Heart left ventricle (tissue), 16 donors: ENCODE measurements at regions not wholly inside any gene's neighbourhood (a gene's known extent, or its start where the extent isn't known, plus 50 kb on each side); places are given as distances from the start of the nearest gene placed in this dataset.
"Not testable (repeated sequence)": the region's sequence is repeated elsewhere in the genome, so short reads cannot be mapped to it uniquely, and the experiment has no call there.

Experiments
- ATAC-seq, 4 donors: fragments of 200-7000 bp; cut with Tn5 transposase; one replicate each; pipeline ENCODE4 v1.9.1; 2020 to 2022; ENCODE audit warnings: moderate library complexity in 4 of 4, mild to moderate bottlenecking in 3 of 4, moderate number of reproducible peaks in 1 of 4
- DNase-seq, 5 donors: peaks; one replicate each; pipeline ENCODE4 v3.0.0-alpha.2; 2020
- H3K27ac ChIP-seq, 12 donors: fragments of 200-600 bp; sonication (generic) in 4 of 12; one replicate each; pipeline versions ENCODE4 v1.5.0 to v1.8.0; 2016 to 2022; ENCODE audit warnings: mild to moderate bottlenecking in 2 of 12
- H3K27me3 ChIP-seq, 9 donors: fragments of 200-600 bp; sonication (generic) in 2 of 9; one replicate each; pipeline versions ENCODE4 v1.5.1 to v1.8.0; 2016 to 2022; ENCODE audit warnings: mild to moderate bottlenecking in 3 of 9
- H3K36me3 ChIP-seq, 9 donors: fragments of 200-600 bp; sonication (generic) in 2 of 9; one replicate each; pipeline versions ENCODE4 v1.5.0 to v1.8.0; 2018 to 2022; ENCODE audit warnings: mild to moderate bottlenecking in 2 of 9
- H3K4me1 ChIP-seq, 12 donors: fragments of 200-600 bp; sonication (generic) in 4 of 12; one replicate each; pipeline versions ENCODE4 v1.5.0 to v1.8.0; 2016 to 2022; ENCODE audit warnings: mild to moderate bottlenecking in 3 of 12
- H3K4me3 ChIP-seq, 12 donors: fragments of 200-600 bp; sonication (generic) in 4 of 12; one replicate each; pipeline versions ENCODE4 v1.5.0 to v1.8.0; 2017 to 2022; ENCODE audit warnings: mild to moderate bottlenecking in 9 of 12, moderate library complexity in 4 of 12
- H3K9me3 ChIP-seq, 12 donors: fragments of 200-600 bp; sonication (generic) in 4 of 12; one replicate each; pipeline versions ENCODE4 v1.5.0 to v1.8.0; 2016 to 2022; ENCODE audit warnings: mild to moderate bottlenecking in 1 of 12
- CTCF ChIP-seq, 12 donors: fragments of 200-600 bp; sonication (generic) in 4 of 12; IDR thresholded peaks; one replicate each; pipeline versions ENCODE4 v1.5.0 to v1.8.0; 2018 to 2022; ENCODE audit warnings: antibody characterized with exemption in 12 of 12, mild to moderate bottlenecking in 5 of 12
- POLR2A ChIP-seq, 2 donors: fragments of 450-650 bp; IDR thresholded peaks; one replicate each; pipeline ENCODE4 v1.6.1; 2017; ENCODE audit warnings: antibody characterized with exemption in 2 of 2, mild to moderate bottlenecking in 2 of 2, moderate library complexity in 2 of 2
- WGBS, 4 donors: extraction: QIAGEN DNeasy Blood & Tissue Kit in 2 of 4; methylation state at CpG; one replicate each; pipeline versions ENCODE4 v1.1.5 to v1.1.7; 2013 to 2018; 5-methylcytosine and 5-hydroxymethylcytosine counted together
- intact Hi-C, 10 donors: fragments of 100-400 bp; cut with DNase I; formaldehyde crosslinking; loops; one replicate each; pipeline versions ENCODE4 v1.11.1 to v1.14.2; 2022
- donor health status: ischemic (EF 13 %, LVEDD 7.1; RV severe dilation, severe dysfunction).
- donor health status: healthy with polysubstance abuse.
- donor health status: DM: no; HTN: yes; CAD: no.
- donor health status: DM: no; HTN: no; CAD: no.
- donor health status: ischemic (EF 25% LVEDD 6.9; RV normal size, moderate dysfunction).
- donor health status: ischemic (EF 25% LVEDD 5.7; RV mildly dilated, moderate dysfunction).
- donor health status: healthy.
- donor health status: DM: yes; HTN: yes; CAD: no.
- donor health status: ischemic (EF 35%, LVEDD 5.7; RV mildly dilated, moderate dysfunction).
- donor health status: nonischemic (EF 11% LVEDD 7.7; RV severe dilation, severe dysfunction).
- donor health status: DM: yes; HTN: yes; CAD: no.
- donor health status: PGD.
- donor health status: ischemic (EF 29% LVEDD 5.4; RV normal size, mild dysfunction).
- donor health status: nonischemic (EF 23%, LVEDD 6.1; RV moderate dilation, normal function).

GRCh38 chr12:77224346-77224745 is 159.0 kb upstream of the E2F7 start:
- 81 to 96% (median 88%) methylated on average over 2 of the region's 2 CpGs for WGBS, 4 donors
- no peaks in the 10 kb centered on the region for H3K27me3 ChIP-seq
- H3K9me3 ChIP-seq = no peaks in the 10 kb centered on the region
- H3K4me1 ChIP-seq = peaks cover 0 to 5% (median 0%) of the 10 kb centered on the region in 12 donors
- DNase-seq (no peak), ATAC-seq (no peak)
- intact Hi-C loops = no loop called here
- H3K4me3 ChIP-seq = no peak overlapping the region
- no peaks in the 10 kb centered on the region for H3K36me3 ChIP-seq
- no peak for TF ChIP-seq CTCF (IDR thresholded peaks at IDR 0.05)
- TF ChIP-seq POLR2A (IDR thresholded peaks at IDR 0.05) = no peak
- H3K27ac ChIP-seq = no peak overlapping the region

- ATAC-seq (no peak), DNase-seq (no peak)
- intact Hi-C loops = no loop called here
- no peak overlapping the region for H3K4me3 ChIP-seq
- TF ChIP-seq CTCF (IDR thresholded peaks at IDR 0.05) (no peak), POLR2A (IDR thresholded peaks at IDR 0.05) (no peak)
- H3K27ac ChIP-seq = no peak overlapping the region
- no peaks in the 10 kb centered on the region for H3K27me3 ChIP-seq
- 90 to 96% (median 94%) methylated on average over 2 of the region's 2 CpGs for WGBS, 4 donors
- no peaks in the 10 kb centered on the region for H3K9me3 ChIP-seq
- no peaks in the 10 kb centered on the region for H3K36me3 ChIP-seq
- no peaks in the 10 kb centered on the region for H3K4me1 ChIP-seq
Measured at GRCh38 chr12:77222336-77222735, 157.0 kb upstream of the E2F7 start.

- H3K9me3 ChIP-seq = no peaks in the 10 kb centered on the region
- TF ChIP-seq POLR2A (IDR thresholded peaks at IDR 0.05) (no peak), CTCF (IDR thresholded peaks at IDR 0.05) (no peak)
Measured at GRCh38 chr12:77220586-77220985, 155.2 kb upstream of the E2F7 start.

GRCh38 chr12:77218278-77218677 is 152.9 kb upstream of the E2F7 start:
- WGBS, 4 donors = 88 to 93% (median 91%) methylated on average over 7 of the region's 7 CpGs
- Histone ChIP-seq H3K27ac (no peak overlapping the region), H3K27me3 (no peaks in the 10 kb centered on the region), H3K9me3 (no peaks in the 10 kb centered on the region), H3K4me3 (no peak overlapping the region), H3K36me3 (no peaks in the 10 kb centered on the region), H3K4me1 (peaks cover 0 to 8% (median 3%) of the 10 kb centered on the region in 12 donors)
- intact Hi-C loops = no loop called here
- ATAC-seq = no peak
- TF ChIP-seq POLR2A (IDR thresholded peaks at IDR 0.05) (no peak), CTCF (IDR thresholded peaks at IDR 0.05) (no peak)
- no peak for DNase-seq

More at GRCh38 chr12:77220586-77220985, 155.2 kb upstream of the E2F7 start:
- 47 to 58% (median 53%) methylated on average over 1 of the region's 1 CpG for WGBS, 4 donors
- no peaks in the 10 kb centered on the region for H3K36me3 ChIP-seq
- DNase-seq = no peak
- no peak for ATAC-seq
- H3K27ac ChIP-seq = no peak overlapping the region
- H3K4me3 ChIP-seq = no peak overlapping the region
- H3K27me3 ChIP-seq = no peaks in the 10 kb centered on the region
- intact Hi-C loops = no loop called here
- H3K4me1 ChIP-seq = no peaks in the 10 kb centered on the region

GRCh38 chr12:77216136-77216535 is 150.8 kb upstream of the E2F7 start:
- intact Hi-C loops, H3K9me3 ChIP-seq, H3K27me3 ChIP-seq, H3K36me3 ChIP-seq, DNase-seq, H3K4me3 ChIP-seq, H3K27ac ChIP-seq, ATAC-seq: not testable (repeated sequence)
- peaks cover 0 to 14% (median 4%) of the 10 kb centered on the region in 12 donors for H3K4me1 ChIP-seq
- WGBS, 4 donors = 69 to 96% (median 87%) methylated on average over 2 of the region's 2 CpGs
